H9 (cell line): ENCODE measurements at regions not wholly inside any gene's neighbourhood (a gene's known extent, or its start where the extent isn't known, plus 50 kb on each side); places are given as distances from the start of the nearest gene placed in this dataset.

Experiments used
- DNase-seq: peaks from one replicate; pipeline ENCODE4 v3.0.0-alpha.2; 2017
- H2AFZ ChIP-seq: one replicate; pipeline ENCODE4 v1.6.1; 2013; ENCODE audit warnings: mild to moderate bottlenecking, low read length, control low read depth, moderate library complexity
- H2AK5ac ChIP-seq: 2 replicates; pipeline ENCODE4 v1.6.1; 2013; ENCODE audit warnings: low read length, control low read depth, mixed read lengths; ENCODE audit not compliant: insufficient read length
- H2BK120ac ChIP-seq: one replicate; pipeline ENCODE4 v1.6.1; 2013; ENCODE audit warnings: low read depth, mild to moderate bottlenecking, low read length, control low read depth, inconsistent platforms; ENCODE audit not compliant: poor library complexity, severe bottlenecking
- H2BK12ac ChIP-seq: 2 replicates; pipeline ENCODE4 v1.6.1; 2013; ENCODE audit warnings: low read length, control low read depth, mixed read lengths, low read depth; ENCODE audit not compliant: insufficient read length
- H2BK15ac ChIP-seq: 2 replicates; pipeline ENCODE4 v1.6.1; 2013; ENCODE audit warnings: low read depth, low read length, control low read depth
- H2BK20ac ChIP-seq: one replicate; pipeline ENCODE4 v1.6.1; 2013; ENCODE audit warnings: low read depth, mild to moderate bottlenecking, low read length, control low read depth, inconsistent platforms; ENCODE audit not compliant: poor library complexity, severe bottlenecking
- H2BK5ac ChIP-seq: 2 replicates; pipeline ENCODE4 v1.6.1; 2013; ENCODE audit warnings: low read length, control low read depth, mixed read lengths; ENCODE audit not compliant: insufficient read length
- H3K14ac ChIP-seq: 2 replicates; pipeline ENCODE4 v1.6.1; 2013; ENCODE audit warnings: low read length, control low read depth; ENCODE audit not compliant: insufficient read depth
- H3K18ac ChIP-seq: 2 replicates; pipeline ENCODE4 v1.6.1; 2013; ENCODE audit warnings: low read depth, mild to moderate bottlenecking, mixed read lengths, low read length, control low read depth; ENCODE audit not compliant: insufficient read length
- H3K23ac ChIP-seq: 2 replicates; pipeline ENCODE4 v1.6.1; 2013; ENCODE audit warnings: low read length, control low read depth, mixed read lengths, low read depth; ENCODE audit not compliant: insufficient read length
- H3K23me2 ChIP-seq: 2 replicates; pipeline ENCODE4 v1.6.1; 2013; ENCODE audit warnings: low read depth, mild to moderate bottlenecking, mixed read lengths, low read length, control low read depth; ENCODE audit not compliant: insufficient read length, poor library complexity, severe bottlenecking
- H3K27ac ChIP-seq: 2 replicates; pipeline ENCODE4 v1.5.1; 2013; ENCODE audit warnings: low read length, control low read depth, mixed read lengths, low read depth; ENCODE audit not compliant: insufficient read length
- H3K27me3 ChIP-seq: 2 replicates; pipeline ENCODE4 v1.6.1; 2013; ENCODE audit warnings: low read length, control low read depth, inconsistent platforms; ENCODE audit not compliant: insufficient read depth
- H3K4ac ChIP-seq: 2 replicates; pipeline ENCODE4 v1.6.1; 2013; ENCODE audit warnings: low read depth, mild to moderate bottlenecking, control low read depth, inconsistent platforms, low read length, moderate library complexity
- H3K4me1 ChIP-seq: 2 replicates; pipeline ENCODE4 v1.6.1; 2013; ENCODE audit warnings: low read length, control low read depth, inconsistent platforms; ENCODE audit not compliant: insufficient read depth
- H3K4me2 ChIP-seq: 2 replicates; pipeline ENCODE4 v1.6.1; 2013; ENCODE audit warnings: low read length, control low read depth, mixed read lengths; ENCODE audit not compliant: insufficient read length, insufficient read depth
- H3K56ac ChIP-seq: 2 replicates; pipeline ENCODE4 v1.6.1; 2013; ENCODE audit warnings: low read depth, mild to moderate bottlenecking, mixed read lengths, low read length, control low read depth; ENCODE audit not compliant: insufficient read length
- H3K79me1 ChIP-seq: 2 replicates; pipeline ENCODE4 v1.6.1; 2013; ENCODE audit warnings: low read depth, mild to moderate bottlenecking, moderate library complexity, low read length, control low read depth, inconsistent platforms; ENCODE audit not compliant: insufficient read depth, poor library complexity, severe bottlenecking
- H3K79me2 ChIP-seq: 2 replicates; pipeline ENCODE4 v1.6.1; 2013; ENCODE audit warnings: low read length, control low read depth, inconsistent platforms; ENCODE audit not compliant: insufficient read depth
- H3K9ac ChIP-seq: 2 replicates; pipeline ENCODE4 v1.6.1; 2013; ENCODE audit warnings: low read length, control low read depth, mixed read lengths; ENCODE audit not compliant: insufficient read length; ENCODE audit errors: extremely low read depth
- H3K9me3 ChIP-seq: one replicate; pipeline ENCODE4 v1.6.1; 2013; ENCODE audit warnings: low read depth, low read length, inconsistent platforms; ENCODE audit not compliant: control insufficient read depth
- H3T11ph ChIP-seq: one replicate; pipeline ENCODE4 v1.6.1; 2013; ENCODE audit warnings: mild to moderate bottlenecking, low read length, control low read depth, inconsistent platforms
- H4K20me1 ChIP-seq: one replicate; pipeline ENCODE4 v1.6.1; 2013; ENCODE audit not compliant: control insufficient read depth, insufficient read length, insufficient read depth
- H4K5ac ChIP-seq: 2 replicates; pipeline ENCODE4 v1.6.1; 2013; ENCODE audit warnings: low read depth, mild to moderate bottlenecking, mixed read lengths, low read length, control low read depth; ENCODE audit not compliant: insufficient read length
- H4K8ac ChIP-seq: replicated peaks from 2 replicates; pipeline ENCODE4 v1.6.1; 2013; ENCODE audit warnings: low read length, control low read depth, mixed read lengths, low read depth; ENCODE audit not compliant: insufficient read length
- H4K91ac ChIP-seq: 2 replicates; pipeline ENCODE4 v1.6.1; 2013; ENCODE audit warnings: low read depth, mild to moderate bottlenecking, moderate library complexity, mixed read lengths, low read length, control low read depth; ENCODE audit not compliant: insufficient read length
- H3K27ac Mint-ChIP-seq, 3 experiments: 2 replicates in 2 of 3; 3 replicates in 1 of 3; pipeline ENCODE4 v1.8.0; 2020 to 2021; ENCODE audit warnings: mixed read lengths in 3 of 3, mild to moderate bottlenecking in 1 of 3, moderate library complexity in 1 of 3
- H3K27me3 Mint-ChIP-seq: 2 replicates; pipeline ENCODE4 v1.8.0; 2021; ENCODE audit warnings: low read depth, mild to moderate bottlenecking, moderate library complexity, mixed read lengths
- H3K36me3 Mint-ChIP-seq, 3 experiments: 2 replicates in 2 of 3; 3 replicates in 1 of 3; pipeline ENCODE4 v1.8.0; 2020 to 2021; ENCODE audit warnings: low read depth in 3 of 3, mixed read lengths in 3 of 3; ENCODE audit not compliant: insufficient read depth in 1 of 3
- H3K4me1 Mint-ChIP-seq, 2 experiments: 2 replicates each; pipeline ENCODE4 v1.8.0; 2020; ENCODE audit warnings: mixed read lengths in 2 of 2
- H3K4me3 Mint-ChIP-seq, 2 experiments: 2 replicates in 1 of 2; 3 replicates in 1 of 2; pipeline ENCODE4 v1.8.0; 2020 to 2021; ENCODE audit warnings: mild to moderate bottlenecking in 2 of 2, mixed read lengths in 2 of 2, moderate library complexity in 1 of 2
- H3K9me3 Mint-ChIP-seq, 2 experiments: 2 replicates in 1 of 2; 3 replicates in 1 of 2; pipeline ENCODE4 v1.8.0; 2020; ENCODE audit warnings: mild to moderate bottlenecking in 2 of 2, mixed read lengths in 2 of 2, moderate library complexity in 1 of 2
- WGBS: extraction: QIAGEN DNeasy Blood & Tissue Kit; methylation state at CpG from one replicate; pipeline ENCODE4 v1.1.7; 2013; ENCODE audit warnings: missing lambda C conversion rate, low lambda C conversion rate, mixed read lengths; ENCODE audit not compliant: insufficient read length; ENCODE audit errors: extremely low coverage; 5-methylcytosine and 5-hydroxymethylcytosine counted together
- TF ChIP-seq, protein P1 (sequence below): fragments of 200-600 bp; sonication (generic); conservative IDR thresholded peaks from 3 replicates; pipeline ENCODE4 v1.8.0; 2021; ENCODE audit warnings: antibody characterized with exemption, mild to moderate bottlenecking

DNA sequence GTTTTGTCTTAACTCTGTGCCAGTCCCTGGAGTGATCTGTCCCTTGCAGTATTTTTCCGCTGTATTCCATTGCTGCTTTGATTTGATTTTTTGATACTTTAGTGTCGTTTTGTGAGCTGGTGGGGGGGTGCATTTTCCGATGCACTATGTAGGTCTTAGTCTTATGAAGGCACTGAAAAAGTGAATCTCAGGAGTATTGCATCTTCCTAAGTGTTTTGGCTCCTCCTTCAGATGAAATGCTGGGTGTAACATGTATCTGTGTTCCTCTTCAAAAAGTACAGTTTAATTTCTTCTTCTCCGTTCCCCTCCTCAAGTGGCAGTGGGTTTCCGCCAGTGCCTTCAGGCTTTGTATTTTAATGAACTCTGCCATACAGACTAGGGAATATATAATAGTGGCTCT, 580.7 kb upstream of the GJE1 start:
- Histone ChIP-seq H3K4ac (no peak overlapping the region), H3K9ac (no peak overlapping the region), H3K14ac (no peak overlapping the region), H3K79me2 (no peaks in the 10 kb centered on the region), H3K23me2 (no peaks in the 10 kb centered on the region), H2BK20ac (no peak overlapping the region), H4K5ac (no peak overlapping the region), H4K8ac (no peak overlapping the region), H3K9me3 (no peaks in the 10 kb centered on the region), H3K27ac (no peak overlapping the region), H3K27me3 (no peaks in the 10 kb centered on the region), H2BK120ac (no peak overlapping the region), H4K20me1 (no peaks in the 10 kb centered on the region), H2BK12ac (no peak overlapping the region), H3K23ac (no peak overlapping the region), H2BK5ac (no peak overlapping the region), H3K4me1 (no peaks in the 10 kb centered on the region), H3K18ac (no peak overlapping the region), H3T11ph (no peak overlapping the region), H2AFZ (no peak overlapping the region), H3K56ac (no peak overlapping the region), H4K91ac (no peak overlapping the region), H3K4me2 (no peak overlapping the region), H2BK15ac (no peak overlapping the region), H3K79me1 (no peaks in the 10 kb centered on the region), H2AK5ac (no peak overlapping the region)
- DNase-seq: no peak
- Mint-ChIP-seq H3K27me3 (no peaks in the 10 kb centered on the region), H3K4me1 (peaks cover 0 to 6% of the 10 kb centered on the region in 2 experiments; a peak in 1 of 4 replicates), H3K9me3 (peaks cover 16 to 25% of the 10 kb centered on the region in 2 experiments), H3K4me3 (no peak overlapping the region), H3K27ac (no peak overlapping the region), H3K36me3 (peaks cover 13 to 39% (median 19%) of the 10 kb centered on the region in 3 experiments)
- TF ChIP-seq, protein P1, sequence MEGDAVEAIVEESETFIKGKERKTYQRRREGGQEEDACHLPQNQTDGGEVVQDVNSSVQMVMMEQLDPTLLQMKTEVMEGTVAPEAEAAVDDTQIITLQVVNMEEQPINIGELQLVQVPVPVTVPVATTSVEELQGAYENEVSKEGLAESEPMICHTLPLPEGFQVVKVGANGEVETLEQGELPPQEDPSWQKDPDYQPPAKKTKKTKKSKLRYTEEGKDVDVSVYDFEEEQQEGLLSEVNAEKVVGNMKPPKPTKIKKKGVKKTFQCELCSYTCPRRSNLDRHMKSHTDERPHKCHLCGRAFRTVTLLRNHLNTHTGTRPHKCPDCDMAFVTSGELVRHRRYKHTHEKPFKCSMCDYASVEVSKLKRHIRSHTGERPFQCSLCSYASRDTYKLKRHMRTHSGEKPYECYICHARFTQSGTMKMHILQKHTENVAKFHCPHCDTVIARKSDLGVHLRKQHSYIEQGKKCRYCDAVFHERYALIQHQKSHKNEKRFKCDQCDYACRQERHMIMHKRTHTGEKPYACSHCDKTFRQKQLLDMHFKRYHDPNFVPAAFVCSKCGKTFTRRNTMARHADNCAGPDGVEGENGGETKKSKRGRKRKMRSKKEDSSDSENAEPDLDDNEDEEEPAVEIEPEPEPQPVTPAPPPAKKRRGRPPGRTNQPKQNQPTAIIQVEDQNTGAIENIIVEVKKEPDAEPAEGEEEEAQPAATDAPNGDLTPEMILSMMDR: no peak
- no CpG with 5 or more reads among the region's 5 CpGs for WGBS
